ENCODE measurements at regions not wholly inside any gene's neighbourhood (a gene's known extent, or its start where the extent isn't known, plus 50 kb on each side); places are given as distances from the start of the nearest gene placed in this dataset.
"Not testable (repeated sequence)": the region's sequence is repeated elsewhere in the genome, so short reads cannot be mapped to it uniquely, and the experiment has no call there.

DNA sequence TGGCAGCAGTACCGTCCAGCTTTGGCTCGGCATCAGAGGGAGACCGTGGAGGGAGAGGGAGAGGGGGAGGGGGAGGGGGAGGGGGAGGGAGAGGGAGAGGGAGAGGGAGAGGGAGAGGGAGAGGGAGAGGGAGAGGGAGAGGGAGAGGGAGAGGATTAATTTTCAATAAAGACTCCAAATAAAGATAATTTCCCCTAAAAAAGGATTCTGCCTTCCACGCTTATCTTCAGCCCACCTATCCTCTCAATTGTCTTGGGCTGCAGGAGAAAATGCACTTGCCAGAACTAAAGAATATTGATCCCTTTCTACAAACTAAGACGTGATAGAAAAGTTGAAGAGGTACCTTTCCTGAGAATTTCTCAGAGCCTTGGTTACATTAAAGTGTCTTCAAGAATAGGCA is 206.9 kb upstream of the CBLB start:
- not testable (repeated sequence) for DNase-seq (ENCODE audit: low read depth)

DNA sequence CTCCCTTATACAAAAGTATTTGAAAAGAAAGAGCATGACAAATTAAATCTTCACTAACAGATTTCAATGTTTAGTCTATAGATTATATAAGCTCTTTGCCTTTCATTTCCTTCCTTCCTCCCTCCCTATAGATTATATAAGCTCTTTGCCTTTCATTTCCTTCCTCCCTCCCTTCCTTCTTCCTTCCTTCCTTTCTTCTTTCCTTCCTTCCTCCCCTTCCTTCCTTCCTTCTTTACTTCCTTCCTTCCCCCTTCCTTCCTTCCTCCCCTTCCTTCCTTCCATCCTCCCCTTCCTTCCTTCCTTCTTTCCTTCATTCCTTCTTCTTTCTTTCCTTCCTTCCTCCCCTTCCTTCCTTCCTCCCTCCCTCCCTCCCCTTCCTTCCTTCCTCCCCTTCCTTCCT is 209.8 kb upstream of the CBLB start:
- no peak for DNase-seq (ENCODE audit: low read depth)

- DNase-seq (ENCODE audit: low read depth) = no peak
These were observed 213.8 kb upstream of the CBLB start for GRCh38 chr3:106082616-106083015.

GRCh38 chr3:106083207-106083606 is 214.4 kb upstream of the CBLB start:
- DNase-seq (ENCODE audit: low read depth) = no peak

- DNase-seq (ENCODE audit: low read depth) = no peak
These were observed 215.0 kb upstream of the CBLB start for GRCh38 chr3:106083854-106084253.

DNA sequence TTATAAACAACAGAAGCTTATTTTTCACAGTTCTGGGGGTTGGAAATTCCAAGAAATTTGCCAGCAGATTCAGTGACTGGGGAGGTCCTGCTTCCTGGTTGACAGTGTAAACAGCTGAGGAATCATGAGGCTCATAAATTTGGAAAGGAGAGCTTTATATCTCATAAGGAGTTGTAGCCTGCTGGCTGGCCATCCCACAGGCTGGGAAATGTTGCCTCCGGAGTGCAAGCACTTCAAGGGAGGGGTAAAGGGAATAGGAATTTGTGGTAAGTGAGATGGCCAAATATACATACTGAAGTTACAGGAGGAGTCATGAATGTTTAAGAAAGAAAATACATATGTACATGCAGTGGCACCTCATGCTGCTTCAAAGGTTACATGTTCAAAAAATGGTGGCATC is 217.2 kb upstream of the CBLB start:
- DNase-seq (ENCODE audit: low read depth) = no peak

DNA sequence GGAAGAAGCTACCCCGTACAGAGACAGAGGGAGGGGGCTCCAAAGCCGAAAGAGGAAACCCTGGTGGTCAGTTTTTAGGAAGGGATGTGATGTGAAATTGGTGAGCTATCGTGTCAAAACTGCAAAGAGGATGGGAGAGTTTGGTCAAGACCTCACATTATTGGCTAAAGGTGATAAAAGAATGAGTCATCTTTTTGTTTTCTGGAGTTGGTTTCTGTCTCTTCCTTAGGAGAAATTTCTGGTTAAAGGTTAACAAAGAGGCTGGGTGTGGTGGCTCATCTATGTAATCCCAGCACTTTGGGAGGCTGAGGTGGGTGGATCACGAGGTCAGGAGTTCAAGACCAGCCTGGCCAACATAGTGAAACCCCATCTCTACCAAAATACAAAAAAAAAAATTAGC is 217.8 kb upstream of the CBLB start:
- peak; percentile 4 for DNase-seq (ENCODE audit: low read depth)

GRCh38 chr3:106088304-106088703 is 219.5 kb upstream of the CBLB start:
- no peak for DNase-seq (ENCODE audit: low read depth)

DNA sequence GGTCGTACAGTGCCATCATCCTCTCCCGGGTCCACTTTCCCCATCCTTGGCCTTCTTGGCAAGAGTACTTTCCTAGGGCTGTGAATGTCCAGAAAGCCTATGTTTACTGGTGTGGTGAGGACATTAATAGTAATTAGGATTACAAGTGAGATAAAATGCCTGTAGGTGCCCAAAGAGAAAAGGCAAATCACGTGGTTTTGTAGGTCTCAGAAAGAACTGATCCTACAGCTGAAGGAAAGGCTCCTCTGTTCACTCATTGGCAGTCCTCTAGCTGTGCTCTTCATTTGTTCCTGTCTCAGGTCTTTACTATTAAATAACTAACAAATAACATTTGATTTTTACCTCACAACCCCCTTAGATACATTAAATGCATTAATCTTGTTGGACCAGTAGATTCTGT is 220.1 kb upstream of the CBLB start:
- DNase-seq (ENCODE audit: low read depth) = no peak

DNA sequence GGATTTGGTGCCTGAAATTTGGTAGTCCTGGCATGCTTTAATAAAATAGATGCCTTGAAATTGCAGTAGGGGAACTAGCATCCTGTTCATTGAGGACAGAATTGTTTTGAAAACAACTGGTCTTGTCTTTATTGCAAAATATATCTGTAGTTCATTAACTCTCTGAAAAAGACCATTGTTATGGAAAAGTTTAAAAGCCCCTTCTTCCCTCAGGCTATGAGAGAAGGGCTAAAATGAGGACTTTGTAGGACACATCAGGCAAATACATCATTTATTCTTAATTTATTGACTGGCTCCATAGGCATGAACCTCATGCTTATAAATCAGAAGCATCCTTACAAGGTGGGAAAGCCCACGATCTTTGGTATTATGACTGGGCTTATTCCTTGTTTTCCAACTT is 221.0 kb upstream of the CBLB start:
- DNase-seq (ENCODE audit: low read depth) = no peak

DNA sequence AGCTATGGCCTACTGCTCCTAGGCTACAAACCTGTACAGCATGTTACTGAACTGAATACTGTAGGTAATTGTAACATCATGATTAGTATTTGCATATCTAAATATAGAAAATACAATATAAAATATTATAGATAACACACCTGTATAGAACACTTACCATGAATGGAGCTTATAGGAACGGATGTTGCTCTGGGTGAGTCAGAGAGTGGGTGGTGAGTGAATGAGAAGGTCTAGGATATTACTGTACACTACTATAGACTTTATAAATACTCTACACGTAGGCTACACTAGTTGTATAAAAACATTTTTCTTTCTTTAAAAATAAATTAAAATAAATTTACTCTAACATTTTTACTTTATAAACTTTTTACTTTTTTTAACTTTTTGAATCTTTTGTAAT is 224.0 kb upstream of the CBLB start:
- DNase-seq (ENCODE audit: low read depth) = no peak

- DNase-seq (ENCODE audit: low read depth) = no peak
These were observed 224.8 kb upstream of the CBLB start for GRCh38 chr3:106093616-106094015.

- no peak for DNase-seq (ENCODE audit: low read depth)
These were observed 229.1 kb upstream of the CBLB start for GRCh38 chr3:106097817-106098435.

GRCh38 chr3:106103383-106103782 is 234.6 kb upstream of the CBLB start:
- no peak for DNase-seq (ENCODE audit: low read depth)

GRCh38 chr3:106104078-106104477 is 235.3 kb upstream of the CBLB start:
- no peak for DNase-seq (ENCODE audit: low read depth)

DNA sequence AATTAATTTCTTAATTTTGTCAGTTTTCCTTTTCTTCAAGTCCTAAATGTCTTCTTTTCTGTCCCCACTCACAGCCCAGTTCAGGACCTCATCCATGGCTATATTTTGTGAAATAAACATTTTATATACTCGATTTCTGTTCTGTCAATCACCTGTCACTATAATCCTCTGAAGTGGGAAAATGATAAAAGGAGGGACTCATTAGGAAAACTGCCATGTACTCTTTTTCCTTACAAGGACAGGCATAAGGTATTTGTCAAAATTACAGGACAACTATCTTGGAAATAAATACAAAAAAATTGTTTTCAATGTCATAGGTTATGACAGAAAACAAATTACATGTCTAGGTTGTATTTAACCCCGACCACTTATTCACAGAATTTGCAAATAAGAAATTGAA is 240.1 kb upstream of the CBLB start:
- no peak for DNase-seq (ENCODE audit: low read depth)

DNA sequence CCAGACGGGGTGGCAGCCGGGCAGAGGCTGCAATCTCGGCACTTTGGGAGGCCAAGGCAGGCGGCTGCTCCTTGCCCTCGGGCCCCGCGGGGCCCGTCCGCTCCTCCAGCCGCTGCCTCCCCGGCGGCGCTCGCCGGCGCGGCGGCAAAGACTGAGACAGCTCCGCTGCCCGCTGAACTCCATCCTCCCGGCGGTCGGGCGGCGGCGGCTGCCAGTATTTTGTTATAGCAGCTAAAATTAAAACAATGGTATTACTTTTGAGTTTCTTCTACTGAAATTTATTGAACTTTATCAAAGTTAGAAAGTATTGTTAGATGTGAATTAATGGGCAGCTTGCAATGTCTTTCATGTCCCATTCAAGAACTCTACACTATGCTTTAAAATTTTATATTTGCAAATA is 243.7 kb upstream of the CBLB start:
- not testable (repeated sequence) for DNase-seq (ENCODE audit: low read depth)

- DNase-seq (ENCODE audit: low read depth) = no peak
These were observed 244.9 kb upstream of the CBLB start for GRCh38 chr3:106113747-106114146.

GRCh38 chr3:106114220-106114619 is 245.4 kb upstream of the CBLB start:
- no peak for DNase-seq (ENCODE audit: low read depth)

- no peak for DNase-seq (ENCODE audit: low read depth)
These were observed 246.0 kb upstream of the CBLB start for GRCh38 chr3:106114848-106115247.

DNA sequence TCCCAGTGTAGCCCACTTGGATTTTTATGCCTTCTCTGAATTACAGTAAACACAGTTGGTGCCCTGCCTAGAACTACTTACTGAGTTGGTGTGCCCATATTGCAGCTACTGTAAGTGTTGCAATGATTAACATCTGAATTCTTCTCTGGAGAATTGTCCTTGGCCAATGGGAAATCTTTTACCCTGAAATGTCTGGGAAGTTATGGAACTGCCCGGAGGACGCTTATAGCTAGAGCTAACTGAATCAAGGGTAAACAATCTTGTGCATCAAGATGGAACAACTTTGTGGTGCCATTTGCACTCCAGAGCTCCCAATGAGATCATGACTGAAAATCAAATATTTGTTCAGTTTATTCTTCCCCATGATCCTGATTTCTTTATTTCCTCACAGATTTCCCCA is 246.7 kb upstream of the CBLB start:
- DNase-seq (ENCODE audit: low read depth) = no peak

- no peak for DNase-seq (ENCODE audit: low read depth)
These were observed 248.1 kb upstream of the CBLB start for GRCh38 chr3:106116733-106117489.

DNA sequence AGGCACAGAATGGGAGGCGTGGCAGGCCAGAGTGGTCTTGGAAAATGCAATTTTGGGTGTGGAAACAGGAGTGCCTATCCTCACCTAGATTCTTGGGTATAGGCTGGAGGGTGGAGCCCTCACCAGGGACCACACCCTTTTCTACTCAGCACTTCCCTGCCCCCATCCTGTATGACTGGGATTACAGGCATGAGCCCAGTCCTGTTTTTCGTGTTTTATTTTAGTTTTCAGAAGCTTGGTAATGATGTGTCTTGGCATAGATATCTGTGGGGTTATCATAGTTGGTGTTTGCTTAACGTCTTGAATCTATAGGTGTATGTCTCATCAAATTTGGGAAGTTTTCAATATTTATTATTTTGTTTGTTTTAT is 248.7 kb upstream of the CBLB start:
- no peak for DNase-seq (ENCODE audit: low read depth)

- no peak for DNase-seq (ENCODE audit: low read depth)
These were observed 250.8 kb upstream of the CBLB start for GRCh38 chr3:106119614-106120082.

Measured in HS-5 (cell line).